ENCODE measurements at regions not wholly inside any gene's neighbourhood (a gene's known extent, or its start where the extent isn't known, plus 50 kb on each side); places are given as distances from the start of the nearest gene placed in this dataset.
"Not testable (repeated sequence)": the region's sequence is repeated elsewhere in the genome, so short reads cannot be mapped to it uniquely, and the experiment has no call there.

DNA sequence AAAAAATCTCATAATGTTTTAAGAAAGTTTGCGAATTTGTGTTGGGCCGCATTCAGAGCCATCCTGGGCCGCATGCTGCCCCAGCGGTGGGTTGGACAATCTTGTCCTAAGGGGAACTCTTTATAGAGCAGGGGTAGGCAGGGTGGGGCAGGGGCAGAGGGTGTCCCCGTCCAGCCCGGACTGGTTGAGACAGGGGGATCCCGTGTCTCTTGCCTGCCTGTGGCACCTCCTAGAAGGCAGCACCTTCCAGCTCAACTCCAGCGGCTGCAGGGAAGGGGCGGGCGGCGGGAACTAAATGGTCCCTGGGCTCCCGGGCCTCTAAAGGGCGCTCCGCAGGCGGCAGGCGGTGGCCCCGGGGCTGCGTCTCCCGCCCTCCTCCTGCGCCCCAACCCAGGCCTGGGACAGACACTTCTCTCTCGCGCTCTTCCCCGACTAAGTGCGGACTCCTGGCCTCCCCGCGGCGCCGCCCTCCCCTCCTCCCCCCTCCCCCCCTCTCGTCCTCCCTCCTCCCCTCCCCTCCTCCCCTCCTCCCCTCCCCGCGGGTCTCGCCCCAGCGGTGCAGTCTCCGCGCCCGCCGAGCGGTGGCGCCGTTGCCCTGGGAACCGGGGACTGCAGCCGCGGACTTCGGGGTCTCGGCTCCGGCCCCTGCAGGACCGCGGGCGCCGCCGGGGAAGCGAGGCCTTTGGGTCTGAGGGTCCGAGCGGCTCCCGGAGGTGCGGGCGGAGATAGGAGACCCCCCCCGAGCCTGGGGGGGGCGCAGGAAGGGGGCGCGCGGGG is 132.6 kb downstream of the MRPL36 start:
- DNase-seq: no peak

- no peak for DNase-seq
Measured at GRCh38 chr5:1666221-1666620, 133.4 kb downstream of the MRPL36 start.

DNA sequence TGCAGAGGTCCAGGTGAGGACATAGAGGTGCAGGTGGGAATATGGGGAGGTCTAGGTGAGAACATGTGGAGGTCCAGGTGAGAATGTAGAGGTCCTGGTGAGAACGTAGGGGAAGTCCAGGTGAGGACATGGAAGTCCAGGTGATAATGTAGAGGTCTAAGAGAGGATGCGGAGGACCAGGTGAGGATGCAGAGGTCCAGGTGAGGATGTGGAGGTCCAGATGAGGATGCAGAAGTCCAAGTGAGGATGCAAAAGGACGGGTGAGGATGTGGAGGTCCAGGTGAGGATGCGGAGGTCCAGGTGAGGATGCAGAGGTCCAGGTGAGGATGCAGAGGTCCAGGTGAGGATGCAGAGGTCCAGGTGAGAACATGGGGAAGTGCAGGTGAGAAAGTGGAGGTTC is 133.8 kb downstream of the MRPL36 start:
- DNase-seq: no peak

- no peak for DNase-seq
Measured at GRCh38 chr5:1665231-1665630, 134.4 kb downstream of the MRPL36 start.

DNA sequence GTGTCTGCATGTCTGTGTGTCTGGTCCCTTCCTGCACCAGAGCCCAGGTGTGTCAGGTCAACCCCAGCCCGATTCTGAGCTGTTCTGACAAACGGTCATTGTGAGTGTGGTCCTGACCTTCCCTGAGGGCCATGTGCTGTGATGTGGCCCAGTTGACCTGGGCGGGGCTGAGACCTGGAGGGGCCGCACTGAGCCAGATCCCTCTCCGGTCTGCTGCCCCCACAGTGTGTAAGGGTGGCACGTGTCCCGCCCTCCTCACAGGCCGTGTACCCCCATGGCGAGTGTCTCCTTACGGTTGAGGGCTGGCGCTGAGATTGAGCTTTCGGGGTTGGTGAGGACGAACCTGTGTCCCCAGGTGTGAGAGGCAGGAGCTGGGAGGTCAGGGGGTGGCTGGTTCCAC is 136.5 kb downstream of the MRPL36 start:
- DNase-seq: no peak

- no peak for DNase-seq
Measured at GRCh38 chr5:1662559-1663085, 137.0 kb downstream of the MRPL36 start.

GRCh38 chr5:1661831-1662558 is 137.6 kb downstream of the MRPL36 start:
- no peak for DNase-seq

- DNase-seq: no peak
Measured at GRCh38 chr5:1661311-1661710, 137.6 kb upstream of the LPCAT1 start.

DNA sequence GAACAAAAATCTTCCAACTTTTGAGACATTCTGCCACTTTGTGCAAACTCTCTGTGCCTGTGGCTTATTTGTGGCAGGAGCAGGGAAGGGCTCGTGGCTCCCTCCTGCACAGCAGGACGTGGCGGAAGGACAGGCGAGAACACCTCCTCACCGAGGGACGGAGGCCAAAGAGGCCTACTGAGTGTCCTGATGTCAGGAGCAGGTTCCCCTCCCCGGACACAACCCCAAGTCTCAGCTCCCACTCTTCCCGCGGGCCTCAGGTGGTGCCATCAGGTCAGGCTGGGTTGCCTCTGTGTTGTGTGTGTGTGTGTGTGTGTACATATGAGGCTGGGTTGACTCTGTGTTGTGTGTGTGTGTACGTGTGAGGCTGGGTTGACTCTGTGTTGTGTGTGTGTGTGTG is 136.8 kb upstream of the LPCAT1 start:
- DNase-seq: no peak

- no peak for DNase-seq
Measured at GRCh38 chr5:1660001-1660400, 136.2 kb upstream of the LPCAT1 start.

DNA sequence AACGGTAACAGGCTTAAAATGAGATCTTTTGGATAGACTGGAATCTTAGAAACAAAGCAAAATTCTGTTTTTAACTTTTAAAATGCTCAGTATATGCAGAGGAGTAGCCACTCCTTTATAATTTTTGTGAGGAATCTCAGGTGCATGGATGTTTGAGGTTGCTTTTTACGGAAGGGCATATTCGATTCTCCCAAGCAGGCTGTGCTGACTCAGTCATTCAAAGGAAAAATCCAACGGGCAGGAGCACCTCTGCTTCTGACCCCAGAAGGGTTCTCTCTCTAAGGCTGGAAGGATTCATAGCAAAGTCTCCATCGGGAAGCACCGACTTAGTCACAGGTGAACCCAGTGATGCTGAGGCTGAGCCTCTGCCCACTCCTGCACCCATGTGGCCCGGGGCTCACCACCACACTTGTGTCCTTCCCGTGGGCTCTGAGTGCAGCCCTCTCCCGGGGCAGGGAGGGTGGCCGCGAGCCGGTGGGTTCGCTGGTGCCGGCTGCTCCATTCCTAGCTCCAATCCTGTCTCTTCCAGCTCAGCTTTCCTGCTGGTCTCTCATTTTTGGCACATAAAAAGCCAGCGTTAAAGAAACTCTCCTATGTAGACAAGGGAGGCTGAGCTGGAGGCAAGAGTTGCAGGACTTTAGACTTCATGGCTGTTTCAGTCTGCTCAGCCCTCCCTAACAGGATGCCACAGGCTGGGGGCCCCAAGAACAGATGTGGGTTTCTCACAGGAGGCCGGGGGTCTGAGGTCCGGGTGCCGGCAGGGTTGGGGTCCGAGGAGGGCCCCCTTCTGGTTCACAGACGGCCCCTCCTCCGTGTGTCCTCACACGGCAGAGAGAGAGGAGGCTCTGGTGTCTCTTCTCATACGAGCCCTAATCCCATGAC is 135.6 kb upstream of the LPCAT1 start:
- DNase-seq: no peak

DNA sequence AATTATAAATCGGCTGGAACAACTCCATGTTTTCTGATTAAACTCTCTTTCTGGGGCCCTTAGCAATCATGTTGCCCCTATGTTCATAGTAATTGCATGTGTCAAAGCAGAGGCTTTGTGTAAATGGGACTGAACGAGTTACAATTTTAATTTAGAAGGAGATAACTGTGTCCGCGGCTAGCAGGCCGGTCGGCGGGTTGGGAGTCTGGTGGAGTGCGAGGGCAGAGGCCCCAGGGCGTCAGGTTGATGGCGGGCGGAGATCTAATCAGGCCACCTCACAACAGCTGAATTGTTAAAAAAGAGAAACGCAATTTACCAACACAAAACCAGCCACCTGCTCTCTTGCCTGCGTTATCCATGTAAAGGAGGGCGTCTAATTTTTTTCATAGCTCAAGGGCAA is 134.9 kb upstream of the LPCAT1 start:
- no peak for DNase-seq

GRCh38 chr5:1657161-1657741 is 133.5 kb upstream of the LPCAT1 start:
- no peak for DNase-seq

- DNase-seq: no peak
Measured at GRCh38 chr5:1656271-1656975, 132.7 kb upstream of the LPCAT1 start.

- no peak for DNase-seq
Measured at GRCh38 chr5:1655496-1656270, 131.9 kb upstream of the LPCAT1 start.

GRCh38 chr5:1654786-1655495 is 131.2 kb upstream of the LPCAT1 start:
- DNase-seq: no peak

- DNase-seq: not testable (repeated sequence)
Measured at GRCh38 chr5:1653698-1654651, 130.2 kb upstream of the LPCAT1 start.

DNA sequence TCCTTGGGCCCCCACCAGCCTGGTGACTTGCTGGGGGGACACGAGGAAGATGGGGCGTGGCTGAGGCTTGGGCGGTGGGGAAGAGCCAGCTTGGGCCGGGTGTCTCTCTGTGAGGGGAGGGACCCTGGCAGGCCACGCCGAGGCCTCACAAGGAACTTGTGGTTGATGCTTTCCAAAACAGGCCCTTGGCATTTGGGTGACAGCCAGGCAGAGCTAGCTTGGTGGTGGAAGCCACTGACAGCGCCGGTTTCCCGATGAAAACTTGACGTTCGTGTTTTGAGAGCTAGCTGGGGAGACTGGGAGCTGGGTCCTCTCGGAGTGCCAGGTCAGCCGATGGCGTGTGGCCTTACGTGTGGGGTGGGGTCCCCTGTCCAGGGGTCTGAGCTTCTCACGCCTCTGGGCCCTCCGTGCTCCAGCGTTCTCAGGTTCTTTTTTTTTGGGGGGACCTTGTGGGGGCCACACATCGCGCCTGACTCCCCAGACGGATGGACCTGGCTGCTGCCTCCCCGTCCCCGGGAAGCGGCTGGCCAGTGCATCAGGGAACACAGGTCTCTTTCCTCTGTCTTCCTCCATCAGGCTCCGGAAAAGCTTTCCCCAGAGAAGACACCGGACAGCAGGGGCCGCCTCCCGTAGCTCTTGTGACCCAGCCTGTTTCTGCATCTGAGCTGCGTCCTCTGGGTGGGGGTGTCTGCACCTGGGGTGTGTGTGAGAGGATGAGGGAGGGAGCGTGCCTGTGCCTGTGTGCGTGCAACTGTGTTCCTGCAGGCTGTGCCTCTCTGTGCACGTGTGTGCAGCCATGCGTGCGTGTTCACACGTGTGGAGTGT is 129.3 kb upstream of the LPCAT1 start:
- DNase-seq: no peak

Measured in stimulated activated CD4-positive, alpha-beta T cell treated with anti-CD3 and anti-CD28 coated beads, Interleukin-1b, Interleukin-23, amount 100 ng/mL, for 48 hours (primary cell).